NOMO-1 treated with DMSO at 0.1 percent for 48 hours (cell line): ENCODE measurements at regions not wholly inside any gene's neighbourhood (a gene's known extent, or its start where the extent isn't known, plus 50 kb on each side); places are given as distances from the start of the nearest gene placed in this dataset.

ENCODE experiments used
- DNase-seq: peaks from one replicate; lab custom pipeline; 2025; ENCODE audit not compliant: unreplicated experiment; lab: John Stamatoyannopoulos, UW

- no peak for DNase-seq
Observed at GRCh38 chrX:20352935-20353336, 86.2 kb upstream of the RPS6KA3 start.

GRCh38 chrX:20352504-20352903 is 85.8 kb upstream of the RPS6KA3 start:
- no peak for DNase-seq

- DNase-seq, result peak; percentile 46
Observed at GRCh38 chrX:20350596-20350995, 83.9 kb upstream of the RPS6KA3 start.

GRCh38 chrX:20348139-20348538 is 81.4 kb upstream of the RPS6KA3 start:
- no peak for DNase-seq

GRCh38 chrX:20347481-20347880 is 80.8 kb upstream of the RPS6KA3 start:
- DNase-seq, result no peak

- no peak for DNase-seq
Observed at GRCh38 chrX:20333672-20334071, 67.0 kb upstream of the RPS6KA3 start.

GRCh38 chrX:20330545-20330944 is 63.8 kb upstream of the RPS6KA3 start:
- DNase-seq, result no peak

- no peak for DNase-seq
Observed at GRCh38 chrX:20329435-20329834, 62.7 kb upstream of the RPS6KA3 start.

- no peak for DNase-seq
Observed at GRCh38 chrX:20325786-20326388, 59.2 kb upstream of the RPS6KA3 start.

GRCh38 chrX:20322887-20323286 is 56.2 kb upstream of the RPS6KA3 start:
- peak; percentile 71 for DNase-seq

- DNase-seq, result peak; percentile 97
Observed at GRCh38 chrX:20320461-20321159, 53.9 kb upstream of the RPS6KA3 start.

- no peak for DNase-seq
Observed at GRCh38 chrX:20319054-20319453, 52.3 kb upstream of the RPS6KA3 start.

- DNase-seq, result no peak
Observed at GRCh38 chrX:20317873-20318272, 51.2 kb upstream of the RPS6KA3 start.
